Activated CD4-positive, CD25-positive, alpha-beta regulatory T cell treated with anti-CD3 and anti-CD28 coated beads, Interleukin-2, amount 50 U/mL, for 72 hours (primary cell): ENCODE measurements at regions not wholly inside any gene's neighbourhood (a gene's known extent, or its start where the extent isn't known, plus 50 kb on each side); places are given as distances from the start of the nearest gene placed in this dataset.
"Not testable (repeated sequence)": the region's sequence is repeated elsewhere in the genome, so short reads cannot be mapped to it uniquely, and the experiment has no call there.

Experiments used
- DNase-seq: peaks from one replicate; pipeline ENCODE4 v3.0.0; 2021

GRCh38 chr9:79432485-79432884 lies 139.3 kb upstream of the TLE4 start:
- DNase-seq, result no peak

GRCh38 chr9:79433703-79434102 lies 138.1 kb upstream of the TLE4 start:
- no peak for DNase-seq

GRCh38 chr9:79439221-79439620 lies 132.5 kb upstream of the TLE4 start:
- not testable (repeated sequence) for DNase-seq

GRCh38 chr9:79446523-79447307 lies 125.0 kb upstream of the TLE4 start:
- DNase-seq, result no peak

GRCh38 chr9:79447308-79447605 lies 124.5 kb upstream of the TLE4 start:
- DNase-seq, result no peak

GRCh38 chr9:79447762-79448161 lies 124.0 kb upstream of the TLE4 start:
- DNase-seq, result no peak

GRCh38 chr9:79452265-79452664 lies 119.5 kb upstream of the TLE4 start:
- no peak for DNase-seq

GRCh38 chr9:79461712-79462111 lies 110.1 kb upstream of the TLE4 start:
- no peak for DNase-seq

- DNase-seq, result no peak
These were observed 106.6 kb upstream of the TLE4 start for GRCh38 chr9:79465156-79465555.

- no peak for DNase-seq
These were observed 102.6 kb upstream of the TLE4 start for GRCh38 chr9:79469164-79469563.

- DNase-seq, result no peak
These were observed 100.8 kb upstream of the TLE4 start for GRCh38 chr9:79470954-79471353.

- no peak for DNase-seq
These were observed 99.9 kb upstream of the TLE4 start for GRCh38 chr9:79471580-79472543.

- no peak for DNase-seq
These were observed 98.1 kb upstream of the TLE4 start for GRCh38 chr9:79473704-79474103.

GRCh38 chr9:79477241-79477840 lies 94.4 kb upstream of the TLE4 start:
- no peak for DNase-seq

GRCh38 chr9:79477955-79478771 lies 93.6 kb upstream of the TLE4 start:
- DNase-seq, result no peak

- no peak for DNase-seq
These were observed 91.1 kb upstream of the TLE4 start for GRCh38 chr9:79480639-79481038.

GRCh38 chr9:79481846-79482477 lies 89.8 kb upstream of the TLE4 start:
- no peak for DNase-seq

GRCh38 chr9:79485258-79485657 lies 86.5 kb upstream of the TLE4 start:
- no peak for DNase-seq

GRCh38 chr9:79489261-79490000 lies 82.3 kb upstream of the TLE4 start:
- DNase-seq, result no peak

- DNase-seq, result no peak
These were observed 81.0 kb upstream of the TLE4 start for GRCh38 chr9:79490657-79491248.
